KMS-11 (cell line): ENCODE measurements at regions not wholly inside any gene's neighbourhood (a gene's known extent, or its start where the extent isn't known, plus 50 kb on each side); places are given as distances from the start of the nearest gene placed in this dataset.
A peak's percentile ranks its signal among the peaks of the same experiment; 100 is the strongest.

Experiments
- H2AFZ ChIP-seq: fragments of 200-600 bp; sonication (generic); 2 replicates; pipeline ENCODE4 v1.6.1; 2016; ENCODE audit warnings: antibody characterized with exemption, mixed run types, low read depth
- H3K27ac ChIP-seq: fragments of 200-600 bp; sonication (generic); 2 replicates; pipeline ENCODE4 v1.6.1; 2016; ENCODE audit warnings: mild to moderate bottlenecking, mixed run types
- H3K27me3 ChIP-seq: fragments of 200-600 bp; sonication (generic); 2 replicates; pipeline ENCODE4 v1.6.1; 2017; ENCODE audit warnings: mild to moderate bottlenecking, low read depth, mixed run types, moderate library complexity; ENCODE audit not compliant: insufficient read depth
- H3K36me3 ChIP-seq: fragments of 200-600 bp; sonication (generic); 2 replicates; pipeline ENCODE4 v1.6.1; 2017; ENCODE audit warnings: mild to moderate bottlenecking, mixed run types; ENCODE audit not compliant: insufficient read depth
- H3K4me1 ChIP-seq: fragments of 200-600 bp; sonication (generic); 2 replicates; pipeline ENCODE4 v1.6.1; 2016; ENCODE audit warnings: mild to moderate bottlenecking, low read depth, mixed run types; ENCODE audit not compliant: poor library complexity, severe bottlenecking
- H3K4me2 ChIP-seq: fragments of 200-600 bp; sonication (generic); 2 replicates; pipeline ENCODE4 v1.7.0; 2016; ENCODE audit warnings: mild to moderate bottlenecking, mixed run types
- H3K4me3 ChIP-seq: fragments of 200-600 bp; sonication (generic); IDR thresholded peaks from 2 replicates; pipeline ENCODE4 v1.6.1; 2017; ENCODE audit warnings: low read depth, low read length, mixed read lengths; ENCODE audit not compliant: insufficient read depth
- H3K79me2 ChIP-seq: fragments of 200-600 bp; sonication (generic); 2 replicates; pipeline ENCODE4 v1.6.1; 2016; ENCODE audit warnings: low read depth, mixed run types; ENCODE audit not compliant: insufficient read depth
- H3K9ac ChIP-seq: fragments of 200-600 bp; sonication (generic); 2 replicates; pipeline ENCODE4 v1.6.1; 2016; ENCODE audit warnings: mild to moderate bottlenecking, mixed run types
- H4K20me1 ChIP-seq: fragments of 200-600 bp; sonication (generic); 2 replicates; pipeline ENCODE4 v1.6.1; 2016; ENCODE audit warnings: mild to moderate bottlenecking, mixed run types; ENCODE audit not compliant: insufficient read depth
- CTCF ChIP-seq: fragments of 200-600 bp; sonication (generic); conservative IDR thresholded peaks from 2 replicates; pipeline ENCODE4 v1.6.1; 2017; ENCODE audit warnings: low read depth, mild to moderate bottlenecking, antibody characterized with exemption, low read length, moderate library complexity, mixed read lengths

- Histone ChIP-seq H3K4me2 (peak overlapping the region; percentile 69), H3K4me1 (no peaks in the 10 kb centered on the region), H3K4me3 (no peak overlapping the region), H3K27me3 (no peaks in the 10 kb centered on the region), H3K27ac (no peak overlapping the region), H3K9ac (no peak overlapping the region), H2AFZ (peak overlapping the region; percentile 80), H3K36me3 (no peaks in the 10 kb centered on the region), H4K20me1 (no peaks in the 10 kb centered on the region), H3K79me2 (no peaks in the 10 kb centered on the region)
- no peak for TF ChIP-seq CTCF
Measured at GRCh38 chr9:21558615-21559401, 76.7 kb upstream of the IFNE start.

GRCh38 chr9:21559402-21560280 lies 77.5 kb upstream of the IFNE start:
- Histone ChIP-seq H3K27ac (no peak overlapping the region), H3K4me2 (peak overlapping the region; percentile 69), H3K4me1 (no peaks in the 10 kb centered on the region), H2AFZ (peak overlapping the region; percentile 80), H3K79me2 (no peaks in the 10 kb centered on the region), H3K27me3 (no peaks in the 10 kb centered on the region), H3K9ac (no peak overlapping the region), H3K36me3 (no peaks in the 10 kb centered on the region), H3K4me3 (no peak overlapping the region), H4K20me1 (no peaks in the 10 kb centered on the region)
- no peak for TF ChIP-seq CTCF

GRCh38 chr9:21560281-21560745 lies 78.2 kb upstream of the IFNE start:
- Histone ChIP-seq H3K4me3 (no peak overlapping the region), H2AFZ (peak overlapping the region; percentile 80; the same call in 1 of the 2 replicates), H3K27ac (no peak overlapping the region), H3K27me3 (no peaks in the 10 kb centered on the region), H3K9ac (no peak overlapping the region), H3K36me3 (no peaks in the 10 kb centered on the region), H3K4me1 (no peaks in the 10 kb centered on the region), H3K4me2 (0 out of 2 replicates have a peak overlapping the region, but pooled peaks have one; percentile 69), H3K79me2 (no peaks in the 10 kb centered on the region), H4K20me1 (no peaks in the 10 kb centered on the region)
- TF ChIP-seq CTCF = no peak

GRCh38 chr9:21561502-21561901 lies 79.4 kb upstream of the IFNE start:
- Histone ChIP-seq H3K4me3 (no peak overlapping the region), H3K9ac (no peak overlapping the region), H3K27ac (no peak overlapping the region), H3K4me1 (no peaks in the 10 kb centered on the region), H4K20me1 (no peaks in the 10 kb centered on the region), H3K79me2 (no peaks in the 10 kb centered on the region), H2AFZ (no peak overlapping the region), H3K4me2 (no peak overlapping the region), H3K27me3 (no peaks in the 10 kb centered on the region), H3K36me3 (no peaks in the 10 kb centered on the region)
- no peak for TF ChIP-seq CTCF
